IPS-18a (cell line): ENCODE measurements at regions not wholly inside any gene's neighbourhood (a gene's known extent, or its start where the extent isn't known, plus 50 kb on each side); places are given as distances from the start of the nearest gene placed in this dataset.

Experiments used
- H3K27ac ChIP-seq: one replicate; pipeline ENCODE4 v1.5.1; 2013; ENCODE audit warnings: low read length
- H3K27me3 ChIP-seq: one replicate; pipeline ENCODE4 v1.6.1; 2013; ENCODE audit warnings: mild to moderate bottlenecking, low read length; ENCODE audit not compliant: control insufficient read depth, insufficient read depth
- H3K36me3 ChIP-seq: one replicate; pipeline ENCODE4 v1.6.1; 2013; ENCODE audit warnings: low read depth, low read length; ENCODE audit not compliant: control insufficient read depth
- H3K4me1 ChIP-seq: one replicate; pipeline ENCODE4 v1.6.1; 2013; ENCODE audit warnings: low read depth, low read length; ENCODE audit not compliant: control insufficient read depth
- H3K4me3 ChIP-seq: one replicate; pipeline ENCODE4 v1.5.1; 2013; ENCODE audit warnings: low read length
- H3K9ac ChIP-seq: one replicate; pipeline ENCODE4 v1.6.1; 2013; ENCODE audit warnings: mild to moderate bottlenecking, low read length, moderate library complexity
- H3K9me3 ChIP-seq: one replicate; pipeline ENCODE4 v1.6.1; 2013; ENCODE audit warnings: low read depth, low read length; ENCODE audit not compliant: control insufficient read depth

DNA sequence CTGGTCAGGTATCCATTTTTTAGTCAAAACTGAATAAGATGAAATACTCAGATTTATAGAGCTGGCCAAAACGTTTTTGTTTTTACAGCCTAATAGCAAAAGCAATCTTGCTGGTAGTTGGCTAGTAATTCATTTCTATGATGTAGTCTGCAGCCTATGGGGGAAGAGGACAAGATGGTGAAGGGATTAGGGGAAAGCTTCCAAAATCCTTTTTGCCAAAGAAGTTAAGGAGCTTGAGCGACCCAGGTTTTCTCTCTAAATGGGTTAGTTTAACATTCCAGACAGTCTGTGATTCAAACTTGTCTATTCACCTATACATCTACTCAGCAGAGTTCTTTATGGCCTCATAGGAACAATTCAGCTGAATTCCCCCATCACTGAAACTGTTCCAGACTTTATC lies 89.8 kb upstream of the SPRY1 start:
- Histone ChIP-seq H3K36me3 (no peaks in the 10 kb centered on the region), H3K27ac (no peak overlapping the region), H3K4me3 (no peak overlapping the region), H3K4me1 (peaks cover 29% of the 10 kb centered on the region), H3K9me3 (no peaks in the 10 kb centered on the region), H3K27me3 (peaks cover 16% of the 10 kb centered on the region), H3K9ac (no peak overlapping the region)

- H3K36me3 ChIP-seq, result no peaks in the 10 kb centered on the region
- H3K4me1 ChIP-seq, result peaks cover 26% of the 10 kb centered on the region
- peaks cover 16% of the 10 kb centered on the region for H3K27me3 ChIP-seq
- H3K9ac ChIP-seq, result no peak overlapping the region
- H3K4me3 ChIP-seq, result no peak overlapping the region
- H3K9me3 ChIP-seq, result no peaks in the 10 kb centered on the region
- no peak overlapping the region for H3K27ac ChIP-seq
These were observed 87.9 kb upstream of the SPRY1 start for GRCh38 chr4:123308667-123309066.

GRCh38 chr4:123312116-123312515 lies 84.5 kb upstream of the SPRY1 start:
- peaks cover 4% of the 10 kb centered on the region for H3K4me1 ChIP-seq
- no peaks in the 10 kb centered on the region for H3K9me3 ChIP-seq
- no peaks in the 10 kb centered on the region for H3K36me3 ChIP-seq
- H3K9ac ChIP-seq, result no peak overlapping the region
- no peaks in the 10 kb centered on the region for H3K27me3 ChIP-seq
- no peak overlapping the region for H3K4me3 ChIP-seq
- H3K27ac ChIP-seq, result no peak overlapping the region

DNA sequence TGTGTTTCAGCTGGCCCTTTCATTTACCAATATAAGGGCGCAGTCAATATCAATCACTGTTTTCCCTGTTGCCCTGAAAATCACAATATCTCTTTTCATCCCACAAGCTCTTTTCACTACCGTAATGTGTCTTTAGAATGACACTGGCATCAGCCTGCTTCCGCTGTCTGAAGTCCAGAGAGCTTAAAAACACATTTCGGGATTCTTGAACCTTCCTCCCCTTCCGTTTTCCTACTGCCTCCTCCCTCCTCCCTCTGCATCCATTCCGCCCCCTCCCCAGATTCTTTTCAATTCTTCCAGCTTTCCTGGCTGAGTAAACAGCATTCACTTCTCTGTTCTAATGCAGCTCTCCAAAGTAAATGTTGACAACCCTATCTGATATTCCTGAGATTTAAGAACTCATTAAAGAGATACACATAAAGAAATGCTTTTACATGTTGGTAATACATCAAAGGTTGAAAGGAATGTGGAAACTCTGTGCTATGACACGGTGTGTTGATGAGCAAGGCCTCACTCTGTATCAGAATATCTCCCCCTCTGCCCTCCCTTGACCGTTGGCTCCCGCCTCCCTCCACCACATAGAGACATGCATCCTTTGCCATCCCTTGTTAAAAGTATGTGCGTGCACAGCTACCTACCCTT lies 83.5 kb upstream of the SPRY1 start:
- peaks cover 4% of the 10 kb centered on the region for H3K4me1 ChIP-seq
- no peaks in the 10 kb centered on the region for H3K36me3 ChIP-seq
- H3K9me3 ChIP-seq, result no peaks in the 10 kb centered on the region
- no peak overlapping the region for H3K9ac ChIP-seq
- H3K27ac ChIP-seq, result no peak overlapping the region
- no peaks in the 10 kb centered on the region for H3K27me3 ChIP-seq
- H3K4me3 ChIP-seq, result no peak overlapping the region

- Histone ChIP-seq H3K4me3 (no peak overlapping the region), H3K27me3 (no peaks in the 10 kb centered on the region), H3K9ac (no peak overlapping the region), H3K27ac (no peak overlapping the region), H3K4me1 (peaks cover 4% of the 10 kb centered on the region), H3K9me3 (no peaks in the 10 kb centered on the region), H3K36me3 (no peaks in the 10 kb centered on the region)
These were observed 81.0 kb upstream of the SPRY1 start for GRCh38 chr4:123315617-123316016.

DNA sequence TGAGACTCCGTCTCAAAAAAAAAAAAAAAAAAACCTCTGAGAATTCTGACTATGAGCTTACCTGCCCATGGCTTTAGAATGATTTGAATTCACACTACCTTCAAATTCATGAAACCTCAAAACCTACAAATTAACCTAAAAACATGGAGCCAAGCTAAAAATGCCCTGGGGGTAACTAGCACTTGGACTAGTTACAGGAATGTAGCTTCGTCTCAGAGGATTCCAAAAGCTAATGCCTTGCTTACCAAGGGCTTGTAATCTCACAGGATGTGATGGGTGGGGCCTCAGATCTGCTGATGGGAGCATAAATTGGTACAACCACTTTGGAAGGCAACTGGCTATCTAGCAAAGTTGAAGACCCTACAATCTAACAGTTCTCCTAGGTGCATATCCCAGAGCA lies 79.4 kb upstream of the SPRY1 start:
- no peak overlapping the region for H3K9ac ChIP-seq

DNA sequence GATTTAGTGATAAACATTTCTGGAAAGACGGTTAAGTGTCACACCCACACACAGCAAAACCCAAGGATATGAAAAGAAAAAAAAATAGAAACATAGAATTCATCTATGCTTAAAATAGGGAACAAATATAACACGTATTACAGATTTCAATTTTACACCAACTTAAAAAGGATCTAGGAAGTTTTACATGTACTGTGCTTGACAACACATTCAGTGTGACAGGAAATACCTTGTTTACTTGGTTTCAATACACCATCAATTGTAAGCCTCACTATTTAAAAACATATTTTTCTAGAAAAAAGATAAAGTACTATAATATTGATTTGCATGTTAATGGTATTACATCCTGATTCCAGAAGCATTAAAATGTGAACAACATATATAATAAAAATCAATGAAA lies 77.0 kb upstream of the SPRY1 start:
- Histone ChIP-seq H3K9ac (no peak overlapping the region), H3K27ac (no peak overlapping the region), H3K27me3 (no peaks in the 10 kb centered on the region), H3K4me1 (no peaks in the 10 kb centered on the region), H3K4me3 (no peak overlapping the region), H3K9me3 (peaks cover 11% of the 10 kb centered on the region), H3K36me3 (no peaks in the 10 kb centered on the region)

More for the DNA sequence above, 79.4 kb upstream of the SPRY1 start:
- peaks cover 8% of the 10 kb centered on the region for H3K9me3 ChIP-seq
- H3K36me3 ChIP-seq, result no peaks in the 10 kb centered on the region
- H3K27me3 ChIP-seq, result no peaks in the 10 kb centered on the region
- no peak overlapping the region for H3K27ac ChIP-seq
- peaks cover 4% of the 10 kb centered on the region for H3K4me1 ChIP-seq
- no peak overlapping the region for H3K4me3 ChIP-seq

DNA sequence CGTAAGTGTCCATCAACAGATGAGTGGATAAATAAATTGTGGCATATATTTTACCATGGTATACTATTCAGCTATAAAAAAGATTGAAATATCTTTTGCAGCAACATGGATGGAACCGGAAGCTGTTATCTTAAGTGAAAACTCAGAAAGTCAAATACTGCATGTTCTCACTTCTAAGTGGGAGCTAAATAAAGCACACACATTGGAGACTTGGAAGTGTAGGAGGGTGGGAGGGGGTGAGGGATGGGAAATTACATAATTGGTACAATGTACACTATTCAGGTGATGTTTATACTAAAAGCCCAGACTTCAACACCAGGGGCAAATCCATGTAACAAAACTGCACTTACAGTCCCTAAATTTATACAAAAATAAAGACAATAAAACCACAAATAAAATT lies 72.6 kb upstream of the SPRY1 start:
- Histone ChIP-seq H3K9me3 (peaks cover 11% of the 10 kb centered on the region), H3K27ac (no peak overlapping the region), H3K9ac (no peak overlapping the region), H3K4me3 (no peak overlapping the region), H3K4me1 (peaks cover 7% of the 10 kb centered on the region), H3K27me3 (no peaks in the 10 kb centered on the region), H3K36me3 (no peaks in the 10 kb centered on the region)

DNA sequence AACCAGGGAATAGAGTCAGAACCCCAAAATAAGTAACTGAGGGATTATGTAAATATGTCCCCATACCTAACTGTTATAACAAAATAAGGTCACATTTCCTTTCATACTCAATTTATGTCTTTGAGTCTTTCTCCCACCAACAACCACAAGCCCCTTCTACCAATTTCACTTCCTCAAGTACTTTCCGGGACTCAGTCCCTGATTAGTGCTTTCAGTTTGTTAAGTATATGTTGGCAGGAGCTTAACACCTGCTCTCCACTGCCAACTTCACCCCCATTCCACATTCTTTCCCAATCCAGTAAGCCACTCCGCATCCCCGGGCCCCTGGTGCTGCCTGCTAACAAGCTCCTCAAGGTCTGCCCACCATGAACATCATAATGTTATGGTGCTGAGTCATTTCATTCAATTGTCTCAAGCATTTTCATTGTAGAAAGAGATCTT lies 71.3 kb upstream of the SPRY1 start:
- Histone ChIP-seq H3K9me3 (peaks cover 11% of the 10 kb centered on the region), H3K4me1 (peaks cover 7% of the 10 kb centered on the region), H3K4me3 (no peak overlapping the region), H3K27ac (no peak overlapping the region), H3K27me3 (no peaks in the 10 kb centered on the region), H3K36me3 (no peaks in the 10 kb centered on the region), H3K9ac (no peak overlapping the region)

- no peak overlapping the region for H3K4me3 ChIP-seq
- no peak overlapping the region for H3K27ac ChIP-seq
- no peaks in the 10 kb centered on the region for H3K36me3 ChIP-seq
- no peak overlapping the region for H3K9ac ChIP-seq
- no peaks in the 10 kb centered on the region for H3K27me3 ChIP-seq
- peaks cover 2% of the 10 kb centered on the region for H3K9me3 ChIP-seq
- H3K4me1 ChIP-seq, result peaks cover 7% of the 10 kb centered on the region
These were observed 69.2 kb upstream of the SPRY1 start for GRCh38 chr4:123327346-123327745.

GRCh38 chr4:123327846-123328429 lies 68.7 kb upstream of the SPRY1 start:
- H3K36me3 ChIP-seq, result no peaks in the 10 kb centered on the region
- peaks cover 7% of the 10 kb centered on the region for H3K4me1 ChIP-seq
- no peaks in the 10 kb centered on the region for H3K27me3 ChIP-seq
- no peaks in the 10 kb centered on the region for H3K9me3 ChIP-seq
- H3K27ac ChIP-seq, result no peak overlapping the region
- no peak overlapping the region for H3K4me3 ChIP-seq
- H3K9ac ChIP-seq, result no peak overlapping the region

- no peak overlapping the region for H3K27ac ChIP-seq
- H3K36me3 ChIP-seq, result no peaks in the 10 kb centered on the region
- no peaks in the 10 kb centered on the region for H3K9me3 ChIP-seq
- H3K27me3 ChIP-seq, result no peaks in the 10 kb centered on the region
- no peak overlapping the region for H3K4me3 ChIP-seq
- peaks cover 5% of the 10 kb centered on the region for H3K4me1 ChIP-seq
- no peak overlapping the region for H3K9ac ChIP-seq
These were observed 57.9 kb upstream of the SPRY1 start for GRCh38 chr4:123338715-123339114.
